IPS DF 4.7 (cell line): ENCODE measurements at regions not wholly inside any gene's neighbourhood (a gene's known extent, or its start where the extent isn't known, plus 50 kb on each side); places are given as distances from the start of the nearest gene placed in this dataset.
"Not testable (repeated sequence)": the region's sequence is repeated elsewhere in the genome, so short reads cannot be mapped to it uniquely, and the experiment has no call there.

Experiments used
- DNase-seq: peaks from one replicate; pipeline ENCODE4 v3.0.0-alpha.2; 2013; ENCODE audit warnings: low spot score; ENCODE audit errors: extremely low read depth

GRCh38 chr3:167008791-167009190 lies 371.3 kb downstream of the ZBBX start:
- no peak for DNase-seq

DNA sequence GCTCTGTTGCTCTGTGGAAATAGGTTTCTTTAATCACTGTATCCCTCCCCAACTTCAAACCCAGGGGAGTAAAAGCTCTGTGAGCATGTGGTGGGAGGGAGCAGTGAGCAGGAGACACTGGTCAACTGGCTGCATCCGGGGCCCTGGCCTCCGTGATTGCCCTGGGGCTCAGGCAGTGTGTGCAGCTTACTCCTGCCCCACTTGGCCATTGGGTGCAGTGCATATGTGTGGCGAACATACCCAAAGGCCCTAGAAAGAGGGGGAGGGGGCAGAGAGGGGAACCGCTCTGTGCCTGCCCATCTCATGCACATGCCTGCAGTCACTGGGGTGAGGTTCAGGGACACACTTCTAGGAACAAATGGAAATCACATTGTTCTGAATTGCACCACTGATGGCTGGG lies 378.7 kb downstream of the ZBBX start:
- DNase-seq, result no peak

- DNase-seq, result no peak
These were observed 387.0 kb downstream of the ZBBX start for GRCh38 chr3:166993015-166993630.

DNA sequence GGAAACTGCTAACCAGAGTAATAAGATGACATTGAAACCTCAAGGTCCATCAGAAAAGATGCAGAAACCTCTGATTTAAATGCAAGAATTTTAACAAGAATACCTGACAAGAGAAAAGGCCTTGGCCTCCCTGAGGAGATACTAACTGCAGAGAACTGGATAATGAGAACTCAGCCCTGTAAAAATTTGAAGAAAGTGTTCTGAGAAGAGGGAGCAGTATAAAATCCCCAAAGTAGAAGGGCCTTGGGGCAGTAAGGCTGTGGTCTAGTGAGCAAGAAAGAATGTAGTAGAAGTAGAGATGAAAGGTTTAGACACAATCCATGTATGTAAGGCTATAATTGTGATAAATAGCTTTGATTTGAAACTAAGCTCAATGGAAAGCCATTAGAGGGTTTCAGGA lies 394.1 kb downstream of the ZBBX start:
- no peak for DNase-seq

DNA sequence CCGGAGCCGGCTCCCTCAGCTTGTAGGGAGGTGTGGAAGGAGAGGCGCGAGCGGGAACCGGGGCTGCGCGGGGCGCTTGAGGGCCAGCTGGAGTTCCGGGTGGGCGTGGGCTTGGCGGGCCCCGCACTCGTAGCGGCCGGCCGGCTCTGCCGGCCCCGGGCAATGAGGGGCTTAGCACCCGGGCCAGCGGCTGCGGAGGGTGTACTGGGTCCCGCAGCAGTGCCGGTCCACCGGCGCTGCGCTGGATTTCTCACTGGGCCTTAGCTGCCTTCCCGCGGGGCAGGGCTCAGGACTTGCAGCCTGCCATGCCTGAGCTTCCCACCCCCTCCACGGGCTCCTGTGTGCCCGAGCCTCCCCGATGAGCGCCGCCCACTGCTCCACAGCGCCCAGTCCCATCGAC lies 404.3 kb downstream of the ZBBX start:
- not testable (repeated sequence) for DNase-seq

GRCh38 chr3:166967714-166968113 lies 412.4 kb downstream of the ZBBX start:
- not testable (repeated sequence) for DNase-seq

DNA sequence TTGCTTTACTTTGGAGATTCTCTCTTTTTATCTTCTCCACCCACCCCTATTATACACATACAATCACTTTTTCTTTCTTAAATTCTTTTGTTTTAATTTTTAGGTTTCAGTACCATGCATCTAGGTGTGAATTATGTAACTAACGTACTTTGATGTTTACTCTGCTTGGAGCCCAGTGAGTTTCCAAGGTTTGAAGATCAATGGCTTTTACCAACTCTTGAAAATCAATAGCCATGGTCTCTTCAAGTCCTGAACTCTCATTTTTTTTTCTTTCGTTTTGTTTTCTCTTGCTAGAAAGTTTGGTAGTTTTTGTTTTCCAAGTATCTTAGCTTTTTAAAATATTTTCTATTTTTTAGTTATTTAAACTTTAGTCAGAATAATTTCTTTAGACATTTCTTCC lies 417.2 kb downstream of the ZBBX start:
- DNase-seq, result no peak

DNA sequence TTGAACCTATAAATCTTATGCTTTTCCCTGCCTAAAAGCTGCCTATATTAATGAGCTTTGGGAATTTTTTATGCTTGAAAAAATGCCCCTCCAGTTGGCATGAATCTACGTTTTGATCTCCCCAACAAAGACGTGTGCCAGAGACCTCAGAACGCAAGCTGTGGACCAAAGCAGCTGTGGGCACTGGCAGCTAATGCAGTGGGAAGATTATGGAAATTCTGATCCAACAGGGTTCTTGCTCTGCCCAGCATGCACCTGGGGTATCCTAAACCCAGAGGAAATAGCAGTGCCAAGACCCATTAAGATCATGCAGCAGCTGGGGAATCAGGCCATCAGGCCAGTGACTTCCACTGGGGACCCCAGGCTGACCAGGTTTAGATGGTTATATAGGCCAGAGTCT lies 423.0 kb downstream of the ZBBX start:
- no peak for DNase-seq

DNA sequence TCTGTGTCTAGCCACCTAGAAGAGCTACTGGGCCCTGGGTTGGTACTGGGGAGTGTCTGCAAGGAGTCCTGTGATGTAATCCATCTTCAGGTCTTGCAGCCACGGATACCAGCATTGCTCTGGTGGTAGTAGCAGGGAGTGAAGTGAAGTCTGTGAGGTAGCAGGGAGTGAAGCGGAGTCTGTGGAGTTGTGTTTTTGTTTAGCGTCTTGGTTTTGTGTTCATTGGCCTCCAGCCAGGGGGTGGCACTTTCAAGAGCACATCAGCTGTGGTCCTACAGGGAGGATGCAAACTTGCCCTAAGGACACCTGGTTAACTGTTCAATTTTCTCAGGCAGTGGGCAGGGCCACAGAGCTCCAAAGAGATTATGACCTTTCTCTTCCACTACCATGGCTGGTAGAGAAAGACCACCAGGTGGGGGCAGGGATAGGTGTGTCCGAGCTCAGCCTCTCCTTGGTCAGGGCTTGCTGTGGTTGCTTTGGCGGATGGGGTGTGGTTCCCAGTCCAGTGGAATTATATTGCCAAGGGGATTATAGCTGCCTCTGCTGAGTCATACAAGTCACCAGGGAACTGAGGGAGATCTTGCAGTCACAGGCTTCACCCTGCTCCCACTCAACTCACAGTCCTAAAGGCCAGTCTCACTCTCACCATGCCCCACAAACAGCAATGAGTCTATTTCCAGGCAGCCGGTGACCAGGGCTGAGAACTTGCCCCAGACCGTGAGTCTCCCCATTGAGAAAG lies 424.7 kb downstream of the ZBBX start:
- DNase-seq, result no peak

GRCh38 chr3:166934879-166935278 lies 445.2 kb downstream of the ZBBX start:
- DNase-seq, result no peak

- DNase-seq, result no peak
These were observed 462.7 kb downstream of the ZBBX start for GRCh38 chr3:166917437-166917836.

GRCh38 chr3:166902374-166902773 lies 477.7 kb downstream of the ZBBX start:
- DNase-seq, result no peak

- DNase-seq, result no peak
These were observed 479.1 kb downstream of the ZBBX start for GRCh38 chr3:166900866-166901577.

DNA sequence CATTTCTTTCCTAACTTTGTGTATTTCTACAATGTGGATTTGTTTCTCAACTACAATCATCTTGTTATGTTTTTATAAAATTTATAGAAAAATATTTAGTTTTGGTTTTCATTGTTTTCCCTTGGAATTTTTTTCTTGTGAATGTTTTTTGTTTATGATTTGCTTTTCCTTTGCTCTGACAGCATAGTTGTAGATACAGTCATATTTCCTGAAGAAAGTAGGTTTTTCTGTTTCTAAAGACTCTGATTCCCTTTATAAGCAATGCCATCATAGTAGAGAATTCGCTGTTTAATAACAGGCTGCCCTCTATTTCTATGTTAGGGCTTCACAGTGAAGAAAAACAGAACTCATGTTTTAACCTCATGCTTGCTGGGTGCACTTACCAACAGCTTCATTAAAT lies 482.3 kb downstream of the ZBBX start:
- DNase-seq, result no peak

DNA sequence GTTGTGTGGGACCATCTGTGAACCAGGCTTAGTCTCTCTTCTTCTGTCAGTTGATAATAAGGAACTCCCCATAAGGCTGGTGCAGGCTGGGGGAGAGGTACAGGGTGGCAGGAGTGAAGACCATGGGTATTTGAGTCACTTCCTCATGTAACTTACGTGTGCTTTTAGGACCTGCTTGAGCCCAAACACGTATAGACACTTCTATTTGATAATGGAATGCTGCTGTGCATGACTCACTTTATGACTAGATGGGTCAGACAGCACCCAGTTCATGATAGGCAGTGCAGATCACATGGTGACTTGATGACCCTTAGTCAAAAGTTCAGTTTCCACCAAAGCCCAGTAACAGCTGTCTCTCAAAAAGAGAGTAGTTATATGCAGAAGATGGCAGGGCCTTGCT lies 490.9 kb downstream of the ZBBX start:
- no peak for DNase-seq

DNA sequence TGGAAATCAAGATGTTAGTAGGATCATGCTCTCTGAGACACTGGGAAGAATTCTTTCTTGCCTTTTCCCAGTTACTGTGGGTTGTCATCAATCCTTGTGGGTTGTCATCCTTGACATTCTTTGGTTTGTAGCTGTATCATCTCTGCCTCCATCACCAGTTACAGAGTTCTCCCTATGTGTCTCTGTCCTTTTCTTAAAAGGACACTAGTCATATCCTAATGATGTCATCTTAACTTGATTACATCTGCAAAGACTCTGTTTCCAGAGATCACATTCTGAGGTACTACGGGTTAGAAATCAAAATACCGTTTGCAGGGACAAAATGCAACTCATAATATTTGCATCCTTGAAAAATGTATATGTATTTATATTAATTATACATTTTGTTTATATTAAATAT lies 500.4 kb downstream of the ZBBX start:
- no peak for DNase-seq

DNA sequence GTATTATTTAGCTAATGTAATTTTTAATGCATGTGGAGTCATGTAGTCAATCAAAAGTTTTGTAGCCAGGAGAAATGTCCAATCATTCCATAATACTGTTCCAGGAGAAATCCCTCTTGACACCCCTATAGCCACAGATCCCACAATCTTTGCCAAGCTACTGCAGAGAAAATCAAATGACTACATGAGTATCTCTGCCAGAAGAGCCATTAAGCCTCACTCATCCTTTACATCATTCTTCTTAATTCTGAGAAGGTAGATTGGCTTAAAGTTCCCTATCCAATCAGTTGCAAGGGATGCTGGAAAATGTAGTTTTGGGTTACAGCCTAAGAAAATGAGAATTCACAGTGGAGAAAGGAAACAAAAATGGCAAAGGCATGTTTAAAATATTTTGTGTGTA lies 502.1 kb downstream of the ZBBX start:
- no peak for DNase-seq

DNA sequence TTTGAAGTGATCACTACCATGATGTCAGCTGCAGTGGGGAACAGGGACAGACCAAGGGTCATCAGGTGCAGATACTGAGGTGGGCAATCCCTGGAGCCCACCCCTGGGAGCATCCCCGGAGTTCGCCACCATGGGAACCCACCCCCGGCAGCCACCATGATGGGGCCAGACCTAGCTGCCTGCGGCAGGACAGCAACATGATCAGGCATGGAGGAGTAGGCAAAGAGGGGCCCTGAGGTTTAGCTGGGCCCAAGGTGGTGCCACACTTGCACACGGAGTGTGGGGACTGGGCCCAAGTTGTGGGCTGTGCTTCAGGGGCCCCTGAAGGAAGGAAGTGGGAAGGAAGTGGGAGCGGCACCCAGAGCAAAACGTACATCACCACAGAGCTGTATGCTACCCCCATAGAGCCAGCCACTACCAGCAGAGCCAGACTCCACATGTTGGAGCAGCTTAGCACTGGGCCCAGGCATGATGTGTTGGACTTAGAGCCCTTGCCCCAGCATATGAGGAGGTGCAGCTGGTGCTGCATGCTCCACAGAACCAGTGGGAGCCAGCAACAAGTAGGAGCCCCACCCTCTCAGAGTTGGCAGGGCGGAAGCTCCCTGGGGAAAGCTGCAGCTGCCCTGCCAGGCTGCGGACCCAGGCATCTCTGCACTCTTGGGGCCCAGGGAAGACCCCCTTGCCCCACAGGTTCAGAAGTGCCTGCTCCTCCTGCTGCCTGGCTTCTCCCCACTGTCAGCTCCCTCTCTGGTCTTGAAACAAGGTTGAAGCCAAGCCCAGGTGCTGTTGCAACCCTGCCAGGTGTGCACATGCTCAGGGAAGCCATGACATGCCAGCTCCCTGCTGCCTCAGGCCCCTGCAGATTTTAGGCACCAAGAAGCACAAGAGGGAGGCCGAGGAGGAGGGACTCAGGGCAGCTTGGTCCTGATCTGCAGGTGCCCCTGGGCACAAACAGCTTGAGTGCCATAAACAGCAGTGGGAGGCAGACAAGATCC lies 515.3 kb downstream of the ZBBX start:
- DNase-seq, result no peak

GRCh38 chr3:166860217-166860616 lies 519.9 kb downstream of the ZBBX start:
- no peak for DNase-seq

GRCh38 chr3:166844329-166844728 lies 535.8 kb downstream of the ZBBX start:
- DNase-seq, result no peak

GRCh38 chr3:166842784-166843183 lies 537.3 kb downstream of the ZBBX start:
- not testable (repeated sequence) for DNase-seq
